ENCODE measurements at regions not wholly inside any gene's neighbourhood (a gene's known extent, or its start where the extent isn't known, plus 50 kb on each side); places are given as distances from the start of the nearest gene placed in this dataset.

- no peak overlapping the region for H3K27ac ChIP-seq (ENCODE audit: insufficient read length, low read depth, low read length)
- H4K8ac ChIP-seq (replicated peaks; ENCODE audit: insufficient read length, low read depth, low read length) = no peak overlapping the region
- no peaks in the 10 kb centered on the region for H3K27me3 ChIP-seq (ENCODE audit: insufficient read depth, low read length)
- H3K27ac Mint-ChIP-seq = 0 out of 7 replicates have a peak overlapping the region, but pooled peaks of 2 of the 3 experiments have one; percentile 14 to 32
- peaks cover 14% of the 10 kb centered on the region for H3K79me1 ChIP-seq (ENCODE audit: insufficient read depth, low read depth, low read length, poor library complexity, severe bottlenecking)
- no peak overlapping the region for H3K9ac ChIP-seq (ENCODE audit: extremely low read depth, insufficient read length, low read length)
- H3T11ph ChIP-seq (ENCODE audit: low read length) = no peak overlapping the region
- H3K23me2 ChIP-seq (ENCODE audit: insufficient read length, low read depth, low read length, poor library complexity, severe bottlenecking) = no peaks in the 10 kb centered on the region
- no CpG with 5 or more reads among the region's 3 CpGs for whole genome bisulfite sequencing (ENCODE audit: extremely low coverage, insufficient read length, low lambda C conversion rate)
- peaks cover 16 to 38% (median 33%) of the 10 kb centered on the region in 3 experiments; a peak in 6 of 7 replicates for H3K36me3 Mint-ChIP-seq (ENCODE audit: insufficient read depth in 1 of 3, low read depth in 3 of 3)
- peaks cover 33% of the 10 kb centered on the region; the same call in 1 of the 2 replicates for H3K79me2 ChIP-seq (ENCODE audit: insufficient read depth, low read length)
- H3K4me1 ChIP-seq (ENCODE audit: insufficient read depth, low read length) = peaks cover 8% of the 10 kb centered on the region; the same call in 1 of the 2 replicates
- H3K56ac ChIP-seq (ENCODE audit: insufficient read length, low read depth, low read length) = no peak overlapping the region
- H2BK20ac ChIP-seq (ENCODE audit: low read depth, low read length, poor library complexity, severe bottlenecking) = no peak overlapping the region
- H3K9me3 Mint-ChIP-seq = no peaks in the 10 kb centered on the region
- no peak overlapping the region for H3K4me2 ChIP-seq (ENCODE audit: insufficient read depth, insufficient read length, low read length)
- H2BK5ac ChIP-seq (ENCODE audit: insufficient read length, low read length) = no peak overlapping the region
- H3K27me3 Mint-ChIP-seq (ENCODE audit: low read depth) = no peaks in the 10 kb centered on the region
- H2BK12ac ChIP-seq (ENCODE audit: insufficient read length, low read depth, low read length) = no peak overlapping the region
- H3K23ac ChIP-seq (ENCODE audit: insufficient read length, low read depth, low read length) = no peak overlapping the region
- DNase-seq = no peak
- H3K14ac ChIP-seq (ENCODE audit: insufficient read depth, low read length) = no peak overlapping the region
- no peak overlapping the region for H2BK15ac ChIP-seq (ENCODE audit: low read depth, low read length)
- H4K20me1 ChIP-seq (ENCODE audit: control insufficient read depth, insufficient read depth, insufficient read length) = no peaks in the 10 kb centered on the region
- H2AK5ac ChIP-seq (ENCODE audit: insufficient read length, low read length) = no peak overlapping the region
- no peaks in the 10 kb centered on the region for H3K9me3 ChIP-seq (ENCODE audit: control insufficient read depth, low read depth, low read length)
- peaks cover 30 to 37% of the 10 kb centered on the region in 2 experiments for H3K4me1 Mint-ChIP-seq
- no peak overlapping the region for H3K18ac ChIP-seq (ENCODE audit: insufficient read length, low read depth, low read length)
- TF ChIP-seq CTCF (conservative IDR thresholded peaks at IDR 0.05) = no peak
- H3K4me3 Mint-ChIP-seq = no peak overlapping the region
- no peak overlapping the region for H2BK120ac ChIP-seq (ENCODE audit: low read depth, low read length, poor library complexity, severe bottlenecking)
- no peak overlapping the region for H4K91ac ChIP-seq (ENCODE audit: insufficient read length, low read depth, low read length)
- no peak overlapping the region for H3K4ac ChIP-seq (ENCODE audit: low read depth, low read length)
- no peak overlapping the region for H2AFZ ChIP-seq (ENCODE audit: low read length)
- H4K5ac ChIP-seq (ENCODE audit: insufficient read length, low read depth, low read length) = no peak overlapping the region
Observed at GRCh38 chr5:124692324-124692723, 54.1 kb downstream of the ZNF608 start.
